Activated CD4-positive, alpha-beta memory T cell treated with anti-CD3 and anti-CD28 coated beads, Interleukin-2, amount 10 ng/mL, durations not matched to agents 7 days and 5 days (primary cell): ENCODE measurements at regions not wholly inside any gene's neighbourhood (a gene's known extent, or its start where the extent isn't known, plus 50 kb on each side); places are given as distances from the start of the nearest gene placed in this dataset.
A peak's percentile ranks its signal among the peaks of the same experiment; 100 is the strongest.

Source experiments
- CTCF ChIA-PET: fragments of 350-600 bp; sonication (Branson Sonifier 250); formaldehyde crosslinking; loops from one replicate; lab custom pipeline; 2021; ENCODE audit warnings: antibody characterized with exemption, inconsistent platforms; lab: Charles Lee
- POLR2A ChIA-PET: fragments of 350-600 bp; sonication (Branson Sonifier 250); formaldehyde crosslinking; loops from one replicate; lab custom pipeline; 2021; ENCODE audit warnings: antibody characterized with exemption; lab: Charles Lee
- DNase-seq: peaks from one replicate; pipeline ENCODE4 v3.0.0-alpha.2; 2020
- H3K27ac Mint-ChIP-seq: one replicate; pipeline ENCODE4 v1.8.0; 2021; ENCODE audit warnings: mild to moderate bottlenecking, mixed read lengths
- H3K27me3 Mint-ChIP-seq: one replicate; pipeline ENCODE4 v1.8.0; 2021; ENCODE audit warnings: mixed read lengths
- H3K36me3 Mint-ChIP-seq: one replicate; pipeline ENCODE4 v1.8.0; 2021; ENCODE audit warnings: low read depth, mixed read lengths
- H3K4me1 Mint-ChIP-seq: one replicate; pipeline ENCODE4 v1.8.0; 2021; ENCODE audit warnings: mixed read lengths
- H3K4me3 Mint-ChIP-seq: one replicate; pipeline ENCODE4 v1.8.0; 2021; ENCODE audit warnings: mild to moderate bottlenecking, mixed read lengths
- H3K9me3 Mint-ChIP-seq: one replicate; pipeline ENCODE4 v1.8.0; 2021; ENCODE audit warnings: mixed read lengths

GRCh38 chr2:65700004-65700651, 267.7 kb upstream of the SPRED2 start:
- ChIA-PET POLR2A (no interaction called here), CTCF (no interaction called here)
- no peaks in the 10 kb centered on the region for H3K36me3 Mint-ChIP-seq
- no peak overlapping the region for H3K4me3 Mint-ChIP-seq
- no peaks in the 10 kb centered on the region for H3K4me1 Mint-ChIP-seq
- H3K9me3 Mint-ChIP-seq: no peaks in the 10 kb centered on the region
- no peak overlapping the region for H3K27ac Mint-ChIP-seq
- peaks cover 1% of the 10 kb centered on the region for H3K27me3 Mint-ChIP-seq
- no peak for DNase-seq

GRCh38 chr2:65691816-65692215, 259.4 kb upstream of the SPRED2 start:
- CTCF ChIA-PET: no interaction called here
- POLR2A ChIA-PET: no interaction called here
- Mint-ChIP-seq H3K36me3 (no peaks in the 10 kb centered on the region), H3K27ac (no peak overlapping the region), H3K9me3 (no peaks in the 10 kb centered on the region), H3K27me3 (no peaks in the 10 kb centered on the region), H3K4me1 (no peaks in the 10 kb centered on the region), H3K4me3 (no peak overlapping the region)
- DNase-seq: no peak

GRCh38 chr2:65688141-65688886, 255.9 kb upstream of the SPRED2 start:
- CTCF ChIA-PET: no interaction called here
- Mint-ChIP-seq H3K36me3 (no peaks in the 10 kb centered on the region), H3K9me3 (no peaks in the 10 kb centered on the region), H3K4me3 (no peak overlapping the region), H3K4me1 (no peaks in the 10 kb centered on the region), H3K27me3 (peaks cover 2% of the 10 kb centered on the region), H3K27ac (no peak overlapping the region)
- POLR2A ChIA-PET: interaction anchor here (0.7 kb wide), 1 partner anchor 10 kb away, joined by 3 read pairs; no protein-coding TSS in a partner anchor
- no peak for DNase-seq

- no peak overlapping the region for H3K27ac Mint-ChIP-seq
- H3K36me3 Mint-ChIP-seq: no peaks in the 10 kb centered on the region
- H3K9me3 Mint-ChIP-seq: no peaks in the 10 kb centered on the region
- no peak overlapping the region for H3K4me3 Mint-ChIP-seq
- H3K27me3 Mint-ChIP-seq: peaks cover 2% of the 10 kb centered on the region
- ChIA-PET POLR2A (interaction anchor here (0.7 kb wide), 1 partner anchor 11 kb away, joined by 3 read pairs; no protein-coding TSS in a partner anchor), CTCF (no interaction called here)
- no peak for DNase-seq
- no peaks in the 10 kb centered on the region for H3K4me1 Mint-ChIP-seq
Observed at GRCh38 chr2:65687614-65688013, 255.2 kb upstream of the SPRED2 start.

GRCh38 chr2:65686928-65687521, 254.6 kb upstream of the SPRED2 start:
- Mint-ChIP-seq H3K4me3 (no peak overlapping the region), H3K27me3 (peaks cover 2% of the 10 kb centered on the region), H3K36me3 (no peaks in the 10 kb centered on the region), H3K27ac (no peak overlapping the region), H3K4me1 (no peaks in the 10 kb centered on the region), H3K9me3 (no peaks in the 10 kb centered on the region)
- CTCF ChIA-PET: no interaction called here
- no peak for DNase-seq
- POLR2A ChIA-PET: no interaction called here

GRCh38 chr2:65681503-65681902, 249.1 kb upstream of the SPRED2 start:
- DNase-seq: no peak
- CTCF ChIA-PET: no interaction called here
- no peaks in the 10 kb centered on the region for H3K36me3 Mint-ChIP-seq
- POLR2A ChIA-PET: no interaction called here
- peaks cover 7% of the 10 kb centered on the region for H3K27me3 Mint-ChIP-seq
- no peaks in the 10 kb centered on the region for H3K9me3 Mint-ChIP-seq
- no peaks in the 10 kb centered on the region for H3K4me1 Mint-ChIP-seq
- H3K27ac Mint-ChIP-seq: no peak overlapping the region
- no peak overlapping the region for H3K4me3 Mint-ChIP-seq

GRCh38 chr2:65678779-65679391, 246.5 kb upstream of the SPRED2 start:
- ChIA-PET CTCF (no interaction called here), POLR2A (interaction anchor here (1.2 kb wide), 1 partner anchor 13 kb away, joined by 3 read pairs; no protein-coding TSS in a partner anchor)
- no peaks in the 10 kb centered on the region for H3K4me1 Mint-ChIP-seq
- DNase-seq: no peak
- no peaks in the 10 kb centered on the region for H3K9me3 Mint-ChIP-seq
- H3K4me3 Mint-ChIP-seq: no peak overlapping the region
- H3K27me3 Mint-ChIP-seq: peaks cover 6% of the 10 kb centered on the region
- no peak overlapping the region for H3K27ac Mint-ChIP-seq
- no peaks in the 10 kb centered on the region for H3K36me3 Mint-ChIP-seq

GRCh38 chr2:65675350-65675749, 243.0 kb upstream of the SPRED2 start:
- Mint-ChIP-seq H3K4me3 (no peak overlapping the region), H3K27ac (no peak overlapping the region), H3K36me3 (no peaks in the 10 kb centered on the region), H3K4me1 (no peaks in the 10 kb centered on the region), H3K9me3 (no peaks in the 10 kb centered on the region), H3K27me3 (peaks cover 9% of the 10 kb centered on the region)
- CTCF ChIA-PET: interaction anchor here (1.3 kb wide), 1 partner anchor 35 kb away, joined by 8 read pairs; no protein-coding TSS in a partner anchor
- POLR2A ChIA-PET: no interaction called here
- DNase-seq: no peak

GRCh38 chr2:65671670-65672242, 239.4 kb upstream of the SPRED2 start:
- no peaks in the 10 kb centered on the region for H3K36me3 Mint-ChIP-seq
- no peak overlapping the region for H3K4me3 Mint-ChIP-seq
- no peaks in the 10 kb centered on the region for H3K4me1 Mint-ChIP-seq
- no peak overlapping the region for H3K27ac Mint-ChIP-seq
- ChIA-PET POLR2A (no interaction called here), CTCF (no interaction called here)
- DNase-seq: no peak
- peaks cover 6% of the 10 kb centered on the region for H3K9me3 Mint-ChIP-seq
- H3K27me3 Mint-ChIP-seq: peaks cover 5% of the 10 kb centered on the region

GRCh38 chr2:65669574-65669973, 237.2 kb upstream of the SPRED2 start:
- peaks cover 6% of the 10 kb centered on the region for H3K9me3 Mint-ChIP-seq
- H3K27me3 Mint-ChIP-seq: peaks cover 5% of the 10 kb centered on the region
- peaks cover 9% of the 10 kb centered on the region for H3K4me1 Mint-ChIP-seq
- H3K27ac Mint-ChIP-seq: no peak overlapping the region
- no peak for DNase-seq
- no peak overlapping the region for H3K4me3 Mint-ChIP-seq
- ChIA-PET POLR2A (no interaction called here), CTCF (no interaction called here)
- no peaks in the 10 kb centered on the region for H3K36me3 Mint-ChIP-seq

GRCh38 chr2:65668744-65669143, 236.3 kb upstream of the SPRED2 start:
- POLR2A ChIA-PET: no interaction called here

GRCh38 chr2:65666156-65666725, 233.8 kb upstream of the SPRED2 start:
- peaks cover 12% of the 10 kb centered on the region for H3K27me3 Mint-ChIP-seq
- no peak overlapping the region for H3K4me3 Mint-ChIP-seq
- H3K36me3 Mint-ChIP-seq: no peaks in the 10 kb centered on the region
- CTCF ChIA-PET: no interaction called here
- no peak overlapping the region for H3K27ac Mint-ChIP-seq
- POLR2A ChIA-PET: interaction anchor here (0.8 kb wide), 1 partner anchor 13 kb away, joined by 3 read pairs; no protein-coding TSS in a partner anchor
- DNase-seq: peak; percentile 26
- peaks cover 6% of the 10 kb centered on the region for H3K9me3 Mint-ChIP-seq
- peaks cover 9% of the 10 kb centered on the region for H3K4me1 Mint-ChIP-seq

More at GRCh38 chr2:65668744-65669143, 236.3 kb upstream of the SPRED2 start:
- DNase-seq: no peak
- H3K36me3 Mint-ChIP-seq: no peaks in the 10 kb centered on the region
- H3K4me1 Mint-ChIP-seq: peaks cover 9% of the 10 kb centered on the region
- no peak overlapping the region for H3K27ac Mint-ChIP-seq
- H3K9me3 Mint-ChIP-seq: peaks cover 6% of the 10 kb centered on the region
- CTCF ChIA-PET: interaction anchor here (1.0 kb wide), 1 partner anchor 28 kb away, joined by 4 read pairs; no protein-coding TSS in a partner anchor
- H3K27me3 Mint-ChIP-seq: peaks cover 5% of the 10 kb centered on the region
- H3K4me3 Mint-ChIP-seq: no peak overlapping the region
